ENCODE measurements at regions not wholly inside any gene's neighbourhood (a gene's known extent, or its start where the extent isn't known, plus 50 kb on each side); places are given as distances from the start of the nearest gene placed in this dataset.
"Not testable (repeated sequence)": the region's sequence is repeated elsewhere in the genome, so short reads cannot be mapped to it uniquely, and the experiment has no call there.

GRCh38 chr7:131933219-131933618 is 376.8 kb upstream of the PODXL start:
- DNase-seq: not testable (repeated sequence)

GRCh38 chr7:131932271-131932670 is 375.8 kb upstream of the PODXL start:
- no peak for DNase-seq

GRCh38 chr7:131931370-131931769 is 374.9 kb upstream of the PODXL start:
- DNase-seq: no peak

GRCh38 chr7:131929632-131930031 is 373.2 kb upstream of the PODXL start:
- no peak for DNase-seq

GRCh38 chr7:131927770-131928423 is 371.5 kb upstream of the PODXL start:
- DNase-seq: no peak

- DNase-seq: no peak
Measured at GRCh38 chr7:131925636-131926035, 369.2 kb upstream of the PODXL start.

- DNase-seq: no peak
Measured at GRCh38 chr7:131924857-131925256, 368.4 kb upstream of the PODXL start.

GRCh38 chr7:131922948-131923347 is 366.5 kb upstream of the PODXL start:
- not testable (repeated sequence) for DNase-seq

GRCh38 chr7:131921016-131921415 is 364.6 kb upstream of the PODXL start:
- no peak for DNase-seq

- DNase-seq: no peak
Measured at GRCh38 chr7:131919920-131920709, 363.7 kb upstream of the PODXL start.

GRCh38 chr7:131911112-131911511 is 354.7 kb upstream of the PODXL start:
- no peak for DNase-seq

GRCh38 chr7:131909151-131909768 is 352.8 kb upstream of the PODXL start:
- no peak for DNase-seq

GRCh38 chr7:131908714-131909113 is 352.3 kb upstream of the PODXL start:
- DNase-seq: no peak

- no peak for DNase-seq
Measured at GRCh38 chr7:131905471-131905973, 349.1 kb upstream of the PODXL start.

- no peak for DNase-seq
Measured at GRCh38 chr7:131904760-131905327, 348.4 kb upstream of the PODXL start.

- DNase-seq: no peak
Measured at GRCh38 chr7:131903315-131903714, 346.9 kb upstream of the PODXL start.

- no peak for DNase-seq
Measured at GRCh38 chr7:131900785-131901287, 344.4 kb upstream of the PODXL start.

GRCh38 chr7:131899271-131900030 is 343.0 kb upstream of the PODXL start:
- DNase-seq: no peak

GRCh38 chr7:131898418-131898817 is 342.0 kb upstream of the PODXL start:
- no peak for DNase-seq

- no peak for DNase-seq
Measured at GRCh38 chr7:131897790-131898165, 341.4 kb upstream of the PODXL start.

GRCh38 chr7:131897016-131897789 is 340.8 kb upstream of the PODXL start:
- DNase-seq: no peak
